Endothelial cell of umbilical vein (primary cell): ENCODE measurements at regions not wholly inside any gene's neighbourhood (a gene's known extent, or its start where the extent isn't known, plus 50 kb on each side); places are given as distances from the start of the nearest gene placed in this dataset.
"Not testable (repeated sequence)": the region's sequence is repeated elsewhere in the genome, so short reads cannot be mapped to it uniquely, and the experiment has no call there.

Source experiments
- BruUV-seq: library from RNA; stranded (reverse); fragments of 400-500 nt; replicated peaks from 2 replicates; lab custom pipeline; 2021; lab: Mats Ljungman, UMichigan
- CTCF ChIA-PET: fragments of 300-600, 350-600 bp; sonication (Branson Sonifier 250); formaldehyde crosslinking; loops from one replicate; lab custom pipeline; 2021; ENCODE audit warnings: antibody characterized with exemption, inconsistent platforms; lab: Charles Lee
- POLR2A ChIA-PET: fragments of 300-600, 350-600 bp; sonication (Branson Sonifier 250); formaldehyde crosslinking; loops from one replicate; lab custom pipeline; 2021; ENCODE audit warnings: antibody characterized with exemption, inconsistent platforms; lab: Charles Lee
- DNase-seq: peaks from one replicate; pipeline ENCODE4 v3.0.0-alpha.2; 2011; ENCODE audit warnings: low read depth, low spot score
- FAIRE-seq: peaks from 2 replicates; lab custom pipeline; 2011; peaks lifted over from hg19 to GRCh38; lab: Jason Lieb, UNC
- H2AFZ ChIP-seq: 2 replicates; pipeline ENCODE4 v1.6.0; 2012; ENCODE audit warnings: low read depth, low read length, control low read depth, inconsistent platforms
- H3K27ac ChIP-seq: 2 replicates; pipeline ENCODE4 v1.5.1; 2011; ENCODE audit warnings: low read depth, mild to moderate bottlenecking, control low read depth, low read length, moderate library complexity; ENCODE audit not compliant: insufficient read depth
- H3K27me3 ChIP-seq, 2 experiments: 2 replicates each; pipeline versions ENCODE4 v1.6.0 to v1.6.1; 2011; ENCODE audit warnings: low read length in 2 of 2, mixed read lengths in 1 of 2; ENCODE audit not compliant: control insufficient read depth in 2 of 2, insufficient read depth in 2 of 2
- H3K36me3 ChIP-seq, 2 experiments: 2 replicates in 1 of 2; 3 replicates in 1 of 2; pipeline ENCODE4 v1.5.1; 2011; ENCODE audit warnings: low read length in 2 of 2, mild to moderate bottlenecking in 1 of 2, moderate library complexity in 1 of 2; ENCODE audit not compliant: control insufficient read depth in 2 of 2, insufficient read depth in 2 of 2; ENCODE audit errors: extremely low read depth in 1 of 2
- H3K4me1 ChIP-seq: 3 replicates; pipeline ENCODE4 v1.5.1; 2011; ENCODE audit warnings: mild to moderate bottlenecking, low read length; ENCODE audit not compliant: control insufficient read depth, insufficient read depth; ENCODE audit errors: extremely low read depth
- H3K4me2 ChIP-seq: 2 replicates; pipeline ENCODE4 v1.6.1; 2011; ENCODE audit warnings: low read length, control low read depth, mixed read lengths; ENCODE audit not compliant: insufficient read depth
- H3K4me3 ChIP-seq, 3 experiments: fragments of 200-600 bp in 1 of 3; sonication (generic), shearing (Covaris generic) in 1 of 3; replicated peaks in 1 of 3; 2 replicates each; pipeline ENCODE4 v1.5.1; 2011 to 2016; ENCODE audit warnings: control low read depth in 3 of 3, low read length in 3 of 3, mild to moderate bottlenecking in 2 of 3, inconsistent platforms in 1 of 3, low read depth in 1 of 3, moderate library complexity in 1 of 3; ENCODE audit not compliant: insufficient read depth in 1 of 3
- H3K79me2 ChIP-seq: 2 replicates; pipeline ENCODE4 v1.6.0; 2012; ENCODE audit warnings: low read length, inconsistent platforms; ENCODE audit not compliant: control insufficient read depth, insufficient read depth
- H3K9ac ChIP-seq: replicated peaks from 2 replicates; pipeline ENCODE3; 2011; ENCODE audit warnings: low read length, control low read depth; ENCODE audit not compliant: insufficient read depth; ENCODE audit errors: extremely low read depth
- H3K9me1 ChIP-seq: replicated peaks from 3 replicates; pipeline ENCODE4 v1.6.0; 2011; ENCODE audit warnings: mild to moderate bottlenecking, low read length; ENCODE audit not compliant: control insufficient read depth, insufficient read depth; ENCODE audit errors: extremely low read depth
- H3K9me3 ChIP-seq: replicated peaks from 2 replicates; pipeline ENCODE4 v1.5.1; 2012; ENCODE audit warnings: low read length, inconsistent platforms; ENCODE audit not compliant: control insufficient read depth, insufficient read depth
- H4K20me1 ChIP-seq: replicated peaks from 2 replicates; pipeline ENCODE3; 2011; ENCODE audit warnings: mild to moderate bottlenecking, low read length; ENCODE audit not compliant: control insufficient read depth, insufficient read depth; ENCODE audit errors: extremely low read depth
- FOS ChIP-seq: IDR thresholded peaks from 2 replicates; pipeline ENCODE4 v1.6.1; 2011; ENCODE audit warnings: mild to moderate bottlenecking, low read length, moderate library complexity, borderline replicate concordance; ENCODE audit not compliant: insufficient read depth
- JUN ChIP-seq: IDR thresholded peaks from 2 replicates; pipeline ENCODE4 v1.6.1; 2011; ENCODE audit warnings: borderline replicate concordance, low read depth; ENCODE audit not compliant: insufficient read length, insufficient read depth
- MYC ChIP-seq: IDR thresholded peaks from one replicate; pipeline ENCODE4 v1.6.1; 2011; ENCODE audit warnings: mild to moderate bottlenecking, low read depth, low read length
- POLR2A ChIP-seq: IDR thresholded peaks from 2 replicates; pipeline ENCODE4 v1.6.1; 2012; ENCODE audit warnings: low read depth, mild to moderate bottlenecking, control low read depth, low read length
- POLR2AphosphoS5 ChIP-seq: IDR thresholded peaks from 2 replicates; pipeline ENCODE4 v1.6.1; 2012; ENCODE audit warnings: low read depth, mild to moderate bottlenecking, control low read depth, low read length, moderate library complexity; ENCODE audit not compliant: insufficient read depth
- dilution Hi-C: fragments of 300-500 bp; cut with MboI; formaldehyde crosslinking; loops from one replicate; pipeline ENCODE4 v1.15.0; 2019; ENCODE audit warnings: low sequenced_read_pairs; ENCODE audit not compliant: extremely low pct_ligation_motif_present
- intact Hi-C: fragments of 100-400 bp; cut with micrococcal nuclease; formaldehyde crosslinking; loops from one replicate; pipeline ENCODE4 v1.10.0; 2022
- TF ChIP-seq, protein P1 (sequence below): IDR thresholded peaks from 2 replicates; pipeline ENCODE4 v1.6.1; 2011; ENCODE audit not compliant: insufficient read depth, insufficient read length

DNA sequence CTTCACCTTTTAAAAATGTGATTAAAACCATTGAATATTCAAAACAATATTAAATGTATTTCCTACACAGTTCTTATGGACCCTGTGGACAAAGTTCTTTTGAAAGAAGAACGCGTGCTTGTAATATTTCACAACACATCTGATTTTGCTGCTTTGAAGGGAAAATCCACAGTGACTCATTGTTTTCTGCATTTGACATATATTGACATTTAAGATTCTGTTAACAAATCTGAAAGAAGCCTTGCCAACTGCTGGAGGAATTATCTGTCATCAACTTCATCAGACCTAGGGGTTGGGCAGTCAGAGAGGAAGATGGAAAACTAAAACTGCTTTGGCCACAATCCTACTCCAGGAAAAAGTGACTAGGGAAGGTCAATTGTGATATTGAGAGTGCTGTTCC is 56.9 kb upstream of the RASEF start:
- no peak overlapping the region for H3K4me2 ChIP-seq
- intact Hi-C loops: no loop called here
- no peak overlapping the region for H2AFZ ChIP-seq
- H3K27ac ChIP-seq: no peak overlapping the region
- no peaks in the 10 kb centered on the region for H3K36me3 ChIP-seq
- no peak overlapping the region for H3K9ac ChIP-seq
- H3K79me2 ChIP-seq: no peaks in the 10 kb centered on the region
- TF ChIP-seq, protein P1, sequence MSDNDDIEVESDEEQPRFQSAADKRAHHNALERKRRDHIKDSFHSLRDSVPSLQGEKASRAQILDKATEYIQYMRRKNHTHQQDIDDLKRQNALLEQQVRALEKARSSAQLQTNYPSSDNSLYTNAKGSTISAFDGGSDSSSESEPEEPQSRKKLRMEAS: no peak
- TF ChIP-seq POLR2AphosphoS5 (no peak), MYC (no peak), JUN (no peak)
- BruUV-seq: no TSS peak
- no peaks in the 10 kb centered on the region for H3K9me3 ChIP-seq
- CTCF ChIA-PET: no interaction called here
- no peaks in the 10 kb centered on the region for H3K4me1 ChIP-seq
- DNase-seq (no peak), FAIRE-seq (no peak)
- dilution Hi-C loops: no loop called here
- no peak overlapping the region for H3K4me3 ChIP-seq
- H3K27me3 ChIP-seq: no peaks in the 10 kb centered on the region
- H3K9me1 ChIP-seq: no peaks in the 10 kb centered on the region
- no peaks in the 10 kb centered on the region for H4K20me1 ChIP-seq
- POLR2A ChIA-PET: no interaction called here

DNA sequence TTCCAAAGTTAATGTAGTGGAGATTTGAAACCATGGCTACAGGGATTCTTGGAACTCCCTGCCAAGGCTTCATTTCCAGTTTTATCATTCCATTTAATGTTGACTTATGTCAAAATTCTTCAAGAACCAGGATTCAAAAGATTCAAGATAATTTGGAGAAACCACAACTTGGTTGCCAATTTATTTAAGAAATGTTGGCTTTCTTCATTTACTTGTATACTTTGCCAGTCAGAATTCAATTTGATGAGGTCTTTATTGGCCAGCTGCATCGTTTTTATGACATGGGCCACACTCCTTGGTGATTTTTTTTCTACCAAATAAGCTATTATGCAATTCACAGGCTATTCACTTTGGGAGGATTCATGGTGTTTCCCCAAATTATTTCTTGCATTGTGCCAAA is 53.1 kb upstream of the RASEF start:
- dilution Hi-C loops (no loop called here), intact Hi-C loops (no loop called here)
- no peak overlapping the region for H3K27ac ChIP-seq
- no peaks in the 10 kb centered on the region for H3K79me2 ChIP-seq
- no peak overlapping the region for H3K4me3 ChIP-seq
- no peaks in the 10 kb centered on the region for H3K4me1 ChIP-seq
- no peak overlapping the region for H2AFZ ChIP-seq
- no peaks in the 10 kb centered on the region for H3K9me1 ChIP-seq
- POLR2A ChIA-PET: no interaction called here
- BruUV-seq: no TSS peak
- H3K9ac ChIP-seq: no peak overlapping the region
- no peaks in the 10 kb centered on the region for H3K27me3 ChIP-seq
- CTCF ChIA-PET: no interaction called here
- DNase-seq (no peak), FAIRE-seq (no peak)
- TF ChIP-seq POLR2AphosphoS5 (no peak), POLR2A (no peak), FOS (no peak)
- TF ChIP-seq, protein P1: no peak
- H3K36me3 ChIP-seq: no peaks in the 10 kb centered on the region
- no peak overlapping the region for H3K4me2 ChIP-seq
- H3K9me3 ChIP-seq: no peaks in the 10 kb centered on the region
- no peaks in the 10 kb centered on the region for H4K20me1 ChIP-seq

DNA sequence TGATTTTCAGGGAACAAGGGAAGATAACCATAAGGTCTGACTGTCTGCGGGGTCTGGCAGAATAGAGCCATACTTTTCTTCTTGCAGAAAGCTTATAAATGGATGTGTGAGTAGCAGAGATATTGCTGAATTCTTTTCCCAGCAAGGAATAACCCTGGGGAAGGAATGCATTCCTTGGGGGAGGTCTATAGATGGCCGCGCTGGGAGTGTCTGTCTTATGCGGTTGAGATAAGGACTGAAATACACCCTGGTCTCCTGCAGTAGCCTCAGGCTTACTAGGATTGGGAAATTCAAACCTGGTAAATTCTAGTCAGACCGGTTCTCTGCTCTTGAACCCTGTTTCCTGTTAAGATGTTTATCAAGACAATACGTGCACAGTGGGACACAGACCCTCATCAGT is 50.5 kb upstream of the RASEF start:
- H3K4me3 ChIP-seq, H3K9ac ChIP-seq, H3K79me2 ChIP-seq, POLR2A ChIA-PET, H3K4me1 ChIP-seq, FAIRE-seq, BruUV-seq, H3K27me3 ChIP-seq, H3K27ac ChIP-seq, intact Hi-C loops, H3K36me3 ChIP-seq, H2AFZ ChIP-seq, H4K20me1 ChIP-seq, dilution Hi-C loops, DNase-seq, H3K4me2 ChIP-seq, CTCF ChIA-PET, H3K9me3 ChIP-seq, H3K9me1 ChIP-seq: not testable (repeated sequence)
